Neural progenitor cell (in vitro differentiated cells): ENCODE measurements at regions not wholly inside any gene's neighbourhood (a gene's known extent, or its start where the extent isn't known, plus 50 kb on each side); places are given as distances from the start of the nearest gene placed in this dataset.

Experiments used
- EZH2 ChIP-seq: fragments of 200-600 bp; sonication (generic); IDR thresholded peaks from 2 replicates; pipeline ENCODE4 v1.6.1; 2017; ENCODE audit warnings: antibody characterized with exemption, mild to moderate bottlenecking, moderate library complexity
- EZH2phosphoT487 ChIP-seq: fragments of 200-600 bp; sonication (generic); IDR thresholded peaks from 2 replicates; pipeline ENCODE4 v1.6.1; 2017; ENCODE audit warnings: antibody characterized with exemption
- TF ChIP-seq, protein P1 (sequence below): fragments of 200-600 bp; sonication (generic); IDR thresholded peaks from 2 replicates; pipeline ENCODE4 v1.5.1; 2017; ENCODE audit warnings: antibody characterized with exemption, mild to moderate bottlenecking

DNA sequence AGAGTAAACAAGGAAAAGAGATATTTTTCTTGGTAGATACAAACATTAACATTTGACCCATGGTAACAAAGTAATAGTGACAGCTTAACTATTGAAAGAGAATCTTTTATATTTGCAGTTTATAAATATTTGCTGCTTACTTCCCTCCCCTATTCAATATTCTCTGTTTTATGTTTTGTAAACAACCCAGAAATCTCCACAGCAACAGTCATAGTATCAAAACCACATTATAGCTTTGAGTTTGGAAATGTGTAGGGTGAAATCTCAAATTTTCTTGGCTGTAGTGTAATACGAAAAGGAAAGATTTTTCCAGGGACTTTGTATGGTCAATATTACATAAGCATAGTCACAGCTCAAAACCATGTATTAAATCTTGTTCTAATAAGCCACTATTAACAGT is 511.2 kb downstream of the METTL4 start:
- TF ChIP-seq, protein P1, sequence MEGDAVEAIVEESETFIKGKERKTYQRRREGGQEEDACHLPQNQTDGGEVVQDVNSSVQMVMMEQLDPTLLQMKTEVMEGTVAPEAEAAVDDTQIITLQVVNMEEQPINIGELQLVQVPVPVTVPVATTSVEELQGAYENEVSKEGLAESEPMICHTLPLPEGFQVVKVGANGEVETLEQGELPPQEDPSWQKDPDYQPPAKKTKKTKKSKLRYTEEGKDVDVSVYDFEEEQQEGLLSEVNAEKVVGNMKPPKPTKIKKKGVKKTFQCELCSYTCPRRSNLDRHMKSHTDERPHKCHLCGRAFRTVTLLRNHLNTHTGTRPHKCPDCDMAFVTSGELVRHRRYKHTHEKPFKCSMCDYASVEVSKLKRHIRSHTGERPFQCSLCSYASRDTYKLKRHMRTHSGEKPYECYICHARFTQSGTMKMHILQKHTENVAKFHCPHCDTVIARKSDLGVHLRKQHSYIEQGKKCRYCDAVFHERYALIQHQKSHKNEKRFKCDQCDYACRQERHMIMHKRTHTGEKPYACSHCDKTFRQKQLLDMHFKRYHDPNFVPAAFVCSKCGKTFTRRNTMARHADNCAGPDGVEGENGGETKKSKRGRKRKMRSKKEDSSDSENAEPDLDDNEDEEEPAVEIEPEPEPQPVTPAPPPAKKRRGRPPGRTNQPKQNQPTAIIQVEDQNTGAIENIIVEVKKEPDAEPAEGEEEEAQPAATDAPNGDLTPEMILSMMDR = no peak
- no peak for TF ChIP-seq EZH2
- TF ChIP-seq EZH2phosphoT487 = no peak
